Transverse colon (tissue), 4 donors: ENCODE measurements at regions not wholly inside any gene's neighbourhood (a gene's known extent, or its start where the extent isn't known, plus 50 kb on each side); places are given as distances from the start of the nearest gene placed in this dataset.

Source experiments
- DNase-seq: peaks from one replicate; pipeline ENCODE4 v3.0.0-alpha.2; 2019
- H3K27ac ChIP-seq, 4 donors: fragments of 200-600 bp; sonication (generic); 2 replicates each; pipeline ENCODE4 v1.5.1; 2016 to 2018; ENCODE audit warnings: inconsistent platforms in 4 of 4
- H3K27me3 ChIP-seq: fragments of 200-600 bp; sonication (generic); 2 replicates; pipeline ENCODE4 v1.5.1; 2017; ENCODE audit warnings: inconsistent platforms
- H3K36me3 ChIP-seq, 4 donors: fragments of 200-600 bp; sonication (generic); 2 replicates each; pipeline ENCODE4 v1.5.1; 2017 to 2019; ENCODE audit warnings: inconsistent platforms in 4 of 4
- H3K4me1 ChIP-seq, 4 donors: fragments of 200-600 bp; sonication (generic); 2 replicates each; pipeline ENCODE4 v1.5.1; 2017 to 2020; ENCODE audit warnings: inconsistent platforms in 4 of 4
- H3K4me3 ChIP-seq, 4 donors: fragments of 200-600 bp; sonication (generic); 1 replicate in 1 of 4; 2 replicates in 3 of 4; pipeline versions ENCODE4 v1.5.1 to v1.6.1; 2017 to 2019; ENCODE audit warnings: inconsistent platforms in 4 of 4
- H3K9me3 ChIP-seq, 2 donors: fragments of 200-600 bp; sonication (generic); 2 replicates each; pipeline ENCODE4 v1.5.1; 2017 to 2019; ENCODE audit warnings: inconsistent platforms in 2 of 2
- CTCF ChIP-seq, 5 experiments: fragments of 200-600 bp in 3 of 5; fragments of 450-650 bp in 2 of 5; sonication (generic) in 3 of 5; IDR thresholded peaks; 1 replicate in 2 of 5; 2 replicates in 3 of 5; pipeline ENCODE4 v1.5.1; 2016 to 2017; ENCODE audit warnings: antibody characterized with exemption in 5 of 5, inconsistent platforms in 3 of 5, mild to moderate bottlenecking in 2 of 5, moderate library complexity in 1 of 5
- EP300 ChIP-seq: sonication (generic); formaldehyde crosslinking; IDR thresholded peaks from one replicate; pipeline ENCODE4 v1.6.1; 2017; ENCODE audit warnings: antibody characterized with exemption, low read depth
- POLR2A ChIP-seq: fragments of 450-650 bp; IDR thresholded peaks from one replicate; pipeline ENCODE4 v1.6.1; 2016; ENCODE audit warnings: antibody characterized with exemption, mild to moderate bottlenecking, moderate library complexity
- POLR2AphosphoS5 ChIP-seq, 3 donors: sonication (generic); formaldehyde crosslinking; IDR thresholded peaks; one replicate each; pipeline ENCODE4 v1.6.1; 2016; ENCODE audit warnings: antibody characterized with exemption in 3 of 3
- WGBS, 2 donors: methylation state at CpG; one replicate each; pipeline ENCODE4 v1.1.5; 2018; ENCODE audit warnings: low coverage in 1 of 2; 5-methylcytosine and 5-hydroxymethylcytosine counted together
- in situ Hi-C, 4 donors: fragments of 200-750 bp; cut with MboI; loops; one replicate each; pipeline versions ENCODE4 v1.15.0 to v1.15.1; 2017; ENCODE audit warnings: low sequenced_read_pairs in 3 of 4, low pct_ligation_motif_present in 1 of 4, low pct_unique_long_range_greater_than_20kb in 1 of 4
- intact Hi-C: fragments of 100-400 bp; cut with DNase I; formaldehyde crosslinking; loops from one replicate; pipeline ENCODE4 v1.15.1; 2023; ENCODE audit warnings: low total_unique reads

- no peaks in the 10 kb centered on the region for H3K27me3 ChIP-seq
- in situ Hi-C loops (no loop called here), intact Hi-C loops (no loop called here)
- no peak for DNase-seq
- no peaks in the 10 kb centered on the region for H3K9me3 ChIP-seq
- peaks cover 10 to 20% (median 12%) of the 10 kb centered on the region in 4 donors for H3K4me1 ChIP-seq
- H3K4me3 ChIP-seq, result no peak overlapping the region
- H3K27ac ChIP-seq, result no peak overlapping the region
- H3K36me3 ChIP-seq, result no peaks in the 10 kb centered on the region
- no peak for TF ChIP-seq EP300
- WGBS, 2 donors, result 100% methylated on average over 3 of the region's 3 CpGs; no CpG with 5 or more reads in 1 of the 2 donors
Observed at GRCh38 chr6:119539066-119539746, 189.6 kb upstream of the MAN1A1 start.

- Histone ChIP-seq H3K36me3 (no peaks in the 10 kb centered on the region), H3K27me3 (no peaks in the 10 kb centered on the region), H3K9me3 (no peaks in the 10 kb centered on the region), H3K27ac (no peak overlapping the region), H3K4me3 (no peak overlapping the region), H3K4me1 (peaks cover 5 to 25% (median 14%) of the 10 kb centered on the region in 4 donors)
- no peak for TF ChIP-seq CTCF (IDR thresholded peaks at IDR 0.05)
- TF ChIP-seq EP300, result no peak
- TF ChIP-seq POLR2A, result no peak
- no peak for TF ChIP-seq POLR2AphosphoS5 (IDR thresholded peaks at IDR 0.05)
- 86 to 89% methylated on average over 3 to 5 of the region's 5 CpGs for WGBS, 2 donors
- DNase-seq, result no peak
- in situ Hi-C loops, result no loop called here
- intact Hi-C loops, result no loop called here
Observed at GRCh38 chr6:119536666-119537065, 187.1 kb upstream of the MAN1A1 start.

- in situ Hi-C loops (no loop called here), intact Hi-C loops (no loop called here)
- Histone ChIP-seq H3K9me3 (no peaks in the 10 kb centered on the region), H3K4me3 (no peak overlapping the region), H3K27ac (no peak overlapping the region), H3K4me1 (peaks cover 0 to 12% (median 6%) of the 10 kb centered on the region in 4 donors), H3K36me3 (no peaks in the 10 kb centered on the region), H3K27me3 (no peaks in the 10 kb centered on the region)
- TF ChIP-seq CTCF (IDR thresholded peaks at IDR 0.05) (no peak), EP300 (no peak), POLR2A (no peak), POLR2AphosphoS5 (IDR thresholded peaks at IDR 0.05) (no peak)
- 82 to 100% methylated on average over 1 of the region's 1 CpG for WGBS, 2 donors
- DNase-seq, result no peak
Observed at GRCh38 chr6:119535332-119535731, 185.8 kb upstream of the MAN1A1 start.

- WGBS, 2 donors, result 34 to 51% methylated on average over 5 of the region's 5 CpGs
- no peaks in the 10 kb centered on the region for H3K27me3 ChIP-seq
- DNase-seq, result no peak
- H3K4me1 ChIP-seq, result peaks cover 0 to 11% (median 4%) of the 10 kb centered on the region in 4 donors
- in situ Hi-C loops, result no loop called here
- peak overlapping the region in 1 of 4 donors; percentile 15 for H3K27ac ChIP-seq
- no peak overlapping the region for H3K4me3 ChIP-seq
- TF ChIP-seq POLR2A, result no peak
- TF ChIP-seq CTCF (IDR thresholded peaks at IDR 0.05), result no peak
- no peak for TF ChIP-seq EP300
- no peak for TF ChIP-seq POLR2AphosphoS5 (IDR thresholded peaks at IDR 0.05)
- intact Hi-C loops, result no loop called here
- no peaks in the 10 kb centered on the region for H3K36me3 ChIP-seq
- no peaks in the 10 kb centered on the region for H3K9me3 ChIP-seq
Observed at GRCh38 chr6:119533603-119534279, 184.2 kb upstream of the MAN1A1 start.
